HG03095 (cell line): ENCODE measurements at regions not wholly inside any gene's neighbourhood (a gene's known extent, or its start where the extent isn't known, plus 50 kb on each side); places are given as distances from the start of the nearest gene placed in this dataset.

Experiments
- ATAC-seq: cut with Tn5 transposase; IDR thresholded peaks from one replicate; pipeline ENCODE4 v1.9.1; 2021; ENCODE audit warnings: moderate library complexity; ENCODE audit not compliant: unreplicated experiment

DNA sequence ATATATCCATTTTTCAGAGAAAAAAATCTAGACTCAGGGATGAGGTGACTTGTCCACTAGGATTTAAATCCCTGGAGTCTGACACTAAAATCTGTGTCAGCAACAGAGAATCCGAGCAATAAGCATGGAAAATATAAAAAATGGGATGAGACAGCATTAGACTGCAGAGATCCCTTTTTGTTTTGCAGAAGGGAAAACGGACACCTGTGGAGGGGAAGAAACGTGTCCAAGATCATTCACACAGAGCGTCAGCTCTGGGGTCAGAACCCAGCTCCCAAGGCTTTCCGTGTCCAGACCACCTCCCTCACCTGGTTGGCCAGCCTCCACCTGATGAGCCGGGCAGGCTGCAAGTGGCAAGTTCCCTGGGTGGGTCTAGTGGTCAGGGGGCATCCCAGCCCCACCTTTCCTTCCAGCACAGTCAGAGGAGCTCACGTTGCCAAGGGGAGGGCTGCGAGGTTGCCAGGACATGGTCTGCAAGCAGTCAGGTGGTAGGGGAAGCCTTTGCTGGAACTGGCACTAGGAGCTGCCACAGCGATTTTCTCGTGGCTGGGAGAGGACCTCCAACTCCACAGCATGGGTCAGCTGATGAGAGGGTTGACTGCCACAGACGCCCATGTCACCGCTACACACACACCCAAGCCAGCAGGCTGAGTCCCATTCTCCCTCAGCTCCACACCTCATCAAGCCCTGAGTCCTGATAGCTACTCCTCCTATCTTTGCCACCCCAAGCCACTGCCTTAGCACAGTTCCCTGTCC lies 65.9 kb upstream of the CPLX2 start:
- no peak for ATAC-seq

DNA sequence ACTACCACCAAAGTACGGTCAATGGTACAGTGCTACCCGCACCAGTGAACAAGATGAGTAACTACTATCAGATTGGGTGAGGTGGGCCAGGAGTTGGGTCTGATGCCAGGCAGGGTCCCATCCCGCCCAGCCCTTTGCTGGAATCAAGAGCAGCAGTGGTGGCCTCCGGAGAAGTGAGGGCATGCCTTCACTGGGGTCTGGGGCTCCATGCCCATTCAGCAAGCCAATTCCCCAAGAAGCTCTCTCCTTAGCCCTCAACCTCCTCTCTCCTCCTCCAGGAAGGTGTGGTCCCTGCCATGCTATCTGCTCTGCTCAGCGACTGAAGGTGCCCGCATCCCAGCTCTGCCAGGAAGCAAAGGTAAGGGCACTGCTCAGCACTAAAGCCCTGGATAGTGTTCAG lies 62.7 kb upstream of the CPLX2 start:
- ATAC-seq = no peak

DNA sequence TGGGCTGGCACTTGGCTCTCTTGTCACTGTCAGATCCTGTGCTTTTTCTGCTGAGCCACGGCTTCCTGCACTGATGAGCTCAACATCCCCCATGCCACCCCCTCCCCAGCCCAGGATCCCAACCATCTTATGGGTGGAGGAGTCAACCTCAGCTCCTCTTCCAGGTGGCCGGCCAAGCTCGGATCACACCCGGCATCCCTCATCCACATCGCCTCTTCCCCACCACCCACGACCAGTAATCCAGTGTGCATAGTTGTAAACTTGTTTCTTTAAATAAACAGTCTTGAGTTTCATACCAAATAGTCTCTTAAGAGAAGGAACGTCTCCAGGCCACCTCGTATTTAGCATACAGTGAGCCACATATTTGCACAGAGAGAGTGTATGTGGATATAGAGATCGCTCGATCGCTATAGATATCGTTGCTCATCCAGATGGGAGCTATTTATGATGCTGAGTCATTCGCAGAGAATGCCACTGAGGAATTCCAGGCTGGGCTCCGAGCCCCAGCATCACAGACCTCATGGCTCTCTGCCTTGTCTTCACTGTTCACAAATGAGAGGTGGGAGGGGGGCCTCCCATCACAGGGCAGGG lies 61.8 kb upstream of the CPLX2 start:
- ATAC-seq = no peak

- ATAC-seq = no peak
Measured at GRCh38 chr5:175810457-175810856, 60.9 kb upstream of the CPLX2 start.

- no peak for ATAC-seq
Measured at GRCh38 chr5:175811589-175811988, 59.8 kb upstream of the CPLX2 start.

DNA sequence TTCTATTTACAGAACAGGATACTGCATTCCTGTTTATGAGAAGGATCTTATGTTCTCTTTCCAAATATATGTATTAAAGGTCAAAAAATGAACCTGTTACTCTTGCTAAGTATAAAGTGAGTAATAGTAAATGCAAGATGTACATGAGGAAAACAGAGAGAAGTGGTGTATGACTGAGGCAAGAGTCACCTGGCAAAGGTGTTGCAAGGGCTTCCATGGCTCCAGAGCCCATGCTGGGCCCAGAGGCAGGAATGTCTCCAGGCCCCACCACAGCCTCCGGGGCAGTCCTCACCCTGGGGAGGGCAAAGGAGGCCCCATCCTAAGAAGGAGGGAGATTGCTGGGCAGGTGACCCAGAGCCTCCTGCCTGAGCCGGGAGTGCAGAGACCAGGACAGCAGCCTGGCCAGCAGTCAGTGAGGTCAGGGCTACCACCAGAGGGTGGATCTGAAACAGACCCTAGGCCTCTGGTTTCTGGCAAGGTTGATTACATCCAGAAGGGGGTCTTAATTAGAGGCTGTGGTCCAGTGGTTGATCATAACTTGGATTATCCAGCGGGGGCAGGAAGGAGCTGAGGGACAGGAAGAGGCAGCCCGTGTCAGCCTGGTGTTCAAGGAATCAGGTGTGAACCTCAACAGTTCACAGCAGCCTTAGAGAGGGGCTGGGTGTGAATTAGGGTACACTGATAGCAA lies 57.3 kb upstream of the CPLX2 start:
- ATAC-seq = no peak

DNA sequence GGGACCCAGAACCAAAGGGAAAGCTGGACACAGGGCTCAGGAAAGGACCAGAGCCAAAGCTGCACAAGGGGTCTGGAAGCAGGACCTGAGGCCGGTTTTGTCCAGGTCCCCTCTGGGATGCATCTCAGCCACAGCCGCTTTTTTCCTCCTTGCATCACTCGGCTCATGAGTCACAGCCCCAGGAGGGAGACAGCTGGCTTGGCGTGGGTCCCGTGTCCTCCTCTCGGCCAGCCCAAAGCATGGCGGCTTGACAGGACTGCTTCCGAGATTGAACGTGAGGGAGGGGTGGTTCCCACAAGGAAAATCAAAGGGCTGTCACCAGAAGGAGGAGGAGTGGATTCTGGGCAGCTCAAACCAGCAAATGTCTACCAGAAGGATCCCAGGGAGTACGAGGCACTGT lies 56.7 kb upstream of the CPLX2 start:
- no peak for ATAC-seq

DNA sequence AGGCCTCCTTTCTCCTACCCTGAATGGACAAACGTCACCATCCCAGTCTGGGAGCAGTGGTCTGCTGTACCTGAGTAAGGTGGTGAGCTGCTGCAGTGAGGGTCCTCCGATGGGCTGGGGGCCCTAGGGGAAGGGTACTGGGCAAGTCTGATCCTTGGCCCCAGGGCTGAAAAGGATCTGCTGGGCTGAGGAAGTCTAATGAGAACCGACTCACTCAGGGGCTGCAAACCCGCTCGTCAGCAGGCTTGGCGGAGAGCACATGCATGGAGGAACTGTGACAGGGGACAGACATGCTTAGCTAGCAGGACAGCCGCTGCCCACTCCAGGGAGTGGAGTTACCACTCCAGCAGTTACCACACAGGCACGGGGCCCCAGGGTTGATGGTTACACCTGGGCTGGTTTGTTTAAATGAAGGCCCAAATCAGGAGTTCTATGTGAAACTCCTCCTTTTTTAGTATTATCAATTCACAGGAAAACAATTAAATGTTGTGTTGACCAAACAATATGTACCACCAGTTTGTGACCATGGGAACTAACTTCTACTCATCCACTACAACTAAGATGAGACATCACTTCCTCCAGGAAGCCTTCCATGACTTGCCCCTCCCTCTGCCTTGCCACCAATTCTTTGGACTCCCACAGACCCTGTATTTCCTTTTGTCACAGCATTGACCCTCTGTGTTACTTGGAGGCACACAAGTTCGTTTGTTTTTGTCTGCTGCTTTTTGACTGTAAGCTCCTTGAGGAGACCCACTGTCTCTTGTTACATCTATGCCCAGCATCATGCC lies 56.1 kb upstream of the CPLX2 start:
- ATAC-seq = no peak

DNA sequence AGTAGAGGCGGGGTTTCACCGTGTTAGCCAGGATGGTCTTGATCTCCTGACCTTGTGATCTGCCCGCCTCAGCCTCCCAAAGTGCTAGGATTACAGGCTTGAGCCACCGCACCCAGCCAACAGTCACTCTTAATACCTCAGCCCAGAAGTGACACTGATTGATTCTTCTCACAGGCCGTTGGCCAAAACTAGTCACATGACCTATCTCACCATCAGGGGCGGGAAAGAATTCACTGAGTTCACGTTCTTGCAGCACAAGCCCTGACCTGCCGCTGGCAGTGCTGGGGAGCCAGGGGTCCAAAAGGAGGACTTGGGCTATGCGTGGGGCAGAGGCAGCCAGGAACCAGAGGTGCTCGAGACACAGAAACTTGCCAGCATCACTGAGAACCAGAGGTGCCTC lies 55.0 kb upstream of the CPLX2 start:
- ATAC-seq = no peak

GRCh38 chr5:175819090-175819425 lies 52.3 kb upstream of the CPLX2 start:
- no peak for ATAC-seq

DNA sequence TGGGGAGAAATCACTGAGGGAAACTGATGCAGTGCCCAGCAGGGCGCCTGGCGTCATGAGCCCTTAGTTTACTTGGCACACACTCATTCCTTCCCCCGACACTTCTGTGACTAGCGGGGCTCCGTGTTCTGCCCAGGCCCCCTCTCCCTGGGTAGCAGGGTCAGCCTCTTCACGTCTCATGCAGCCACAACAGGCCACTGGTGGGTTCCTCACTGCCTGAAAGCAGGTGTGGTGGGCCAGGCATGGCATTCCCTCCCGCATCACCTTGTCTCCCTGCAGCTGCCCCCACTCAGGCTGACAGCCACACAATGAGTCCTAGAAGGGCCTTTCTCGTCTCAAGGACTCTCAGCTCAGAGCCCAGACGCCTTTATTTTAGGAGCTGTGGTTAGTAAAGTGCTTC lies 51.1 kb upstream of the CPLX2 start:
- no peak for ATAC-seq
